Vagina (tissue), 2 donors: ENCODE measurements at regions not wholly inside any gene's neighbourhood (a gene's known extent, or its start where the extent isn't known, plus 50 kb on each side); places are given as distances from the start of the nearest gene placed in this dataset.

Source experiments
- DNase-seq, 2 donors: peaks; one replicate each; pipeline ENCODE4 v3.0.0-alpha.2; 2017; ENCODE audit errors: extremely low spot score in 2 of 2
- H3K27ac ChIP-seq: fragments of 200-600 bp; sonication (generic); one replicate; pipeline ENCODE4 v1.5.1; 2019
- H3K27me3 ChIP-seq: fragments of 200-600 bp; sonication (generic); one replicate; pipeline ENCODE4 v1.5.1; 2019
- H3K36me3 ChIP-seq, 2 donors: fragments of 200-600 bp; sonication (generic); one replicate each; pipeline ENCODE4 v1.5.1; 2017 to 2019
- H3K4me1 ChIP-seq: fragments of 200-600 bp; sonication (generic); one replicate; pipeline ENCODE4 v1.5.1; 2019
- H3K4me3 ChIP-seq, 2 donors: fragments of 200-600 bp; sonication (generic); 1 replicate in 1 of 2; 2 replicates in 1 of 2; pipeline ENCODE4 v1.5.1; 2016 to 2019
- H3K9me3 ChIP-seq: fragments of 200-600 bp; sonication (generic); one replicate; pipeline ENCODE4 v1.5.1; 2019
- CTCF ChIP-seq, 3 experiments: fragments of 450-650 bp in 2 of 3; fragments of 200-600 bp in 1 of 3; sonication (generic) in 1 of 3; IDR thresholded peaks; one replicate each; pipeline ENCODE4 v1.5.1; 2017 to 2019; ENCODE audit warnings: antibody characterized with exemption in 3 of 3, mild to moderate bottlenecking in 2 of 3, moderate library complexity in 2 of 3
- POLR2A ChIP-seq, 2 donors: fragments of 450-650 bp; IDR thresholded peaks; one replicate each; pipeline ENCODE4 v1.6.1; 2017; ENCODE audit warnings: antibody characterized with exemption in 2 of 2, mild to moderate bottlenecking in 2 of 2, moderate library complexity in 2 of 2
- POLR2AphosphoS5 ChIP-seq, 2 donors: sonication (generic); formaldehyde crosslinking; IDR thresholded peaks; one replicate each; pipeline ENCODE4 v1.9.0; 2017; ENCODE audit warnings: antibody characterized with exemption in 2 of 2, mild to moderate bottlenecking in 2 of 2, low read depth in 1 of 2; ENCODE audit not compliant: insufficient read depth in 1 of 2
- intact Hi-C: fragments of 100-400 bp; cut with DNase I; formaldehyde crosslinking; loops from one replicate; pipeline ENCODE4 v1.15.1; 2023

- Histone ChIP-seq H3K4me3 (no peak overlapping the region), H3K9me3 (no peaks in the 10 kb centered on the region), H3K27ac (no peak overlapping the region), H3K4me1 (no peaks in the 10 kb centered on the region), H3K36me3 (no peaks in the 10 kb centered on the region), H3K27me3 (no peaks in the 10 kb centered on the region)
- intact Hi-C loops: no loop called here
- no peak for DNase-seq
- TF ChIP-seq CTCF (IDR thresholded peaks at IDR 0.05) (no peak), POLR2AphosphoS5 (IDR thresholded peaks at IDR 0.05; ENCODE audit: insufficient read depth in 1 of 2, low read depth in 1 of 2) (no peak), POLR2A (IDR thresholded peaks at IDR 0.05) (no peak)
Observed at GRCh38 chr11:36868380-36868779, 270.3 kb upstream of the RAG2 start.

- Histone ChIP-seq H3K27ac (no peak overlapping the region), H3K27me3 (no peaks in the 10 kb centered on the region), H3K4me3 (no peak overlapping the region), H3K9me3 (no peaks in the 10 kb centered on the region), H3K36me3 (no peaks in the 10 kb centered on the region), H3K4me1 (no peaks in the 10 kb centered on the region)
- TF ChIP-seq POLR2A (IDR thresholded peaks at IDR 0.05): no peak
- no peak for TF ChIP-seq CTCF (IDR thresholded peaks at IDR 0.05)
- TF ChIP-seq POLR2AphosphoS5 (IDR thresholded peaks at IDR 0.05; ENCODE audit: insufficient read depth in 1 of 2, low read depth in 1 of 2): no peak
- DNase-seq: no peak
- intact Hi-C loops: no loop called here
Observed at GRCh38 chr11:36865846-36866245, 267.8 kb upstream of the RAG2 start.

GRCh38 chr11:36854875-36855274, 256.8 kb upstream of the RAG2 start:
- no peak for DNase-seq

GRCh38 chr11:36848660-36849059, 250.6 kb upstream of the RAG2 start:
- TF ChIP-seq CTCF (IDR thresholded peaks at IDR 0.05): no peak
- no peak for TF ChIP-seq POLR2AphosphoS5 (IDR thresholded peaks at IDR 0.05; ENCODE audit: insufficient read depth in 1 of 2, low read depth in 1 of 2)
- TF ChIP-seq POLR2A (IDR thresholded peaks at IDR 0.05): no peak
- H3K27me3 ChIP-seq: no peaks in the 10 kb centered on the region
- H3K36me3 ChIP-seq: no peaks in the 10 kb centered on the region
- no peaks in the 10 kb centered on the region for H3K4me1 ChIP-seq
- no peak for DNase-seq
- intact Hi-C loops: no loop called here
- H3K4me3 ChIP-seq: no peak overlapping the region
- no peak overlapping the region for H3K27ac ChIP-seq
- H3K9me3 ChIP-seq: no peaks in the 10 kb centered on the region

More at GRCh38 chr11:36854875-36855274, 256.8 kb upstream of the RAG2 start:
- intact Hi-C loops: no loop called here
- H3K27me3 ChIP-seq: no peaks in the 10 kb centered on the region
- no peaks in the 10 kb centered on the region for H3K4me1 ChIP-seq
- no peak overlapping the region for H3K4me3 ChIP-seq
- no peaks in the 10 kb centered on the region for H3K9me3 ChIP-seq
- no peak for TF ChIP-seq POLR2AphosphoS5 (IDR thresholded peaks at IDR 0.05; ENCODE audit: insufficient read depth in 1 of 2, low read depth in 1 of 2)
- no peak for TF ChIP-seq CTCF (IDR thresholded peaks at IDR 0.05)
- no peak for TF ChIP-seq POLR2A (IDR thresholded peaks at IDR 0.05)
- H3K36me3 ChIP-seq: no peaks in the 10 kb centered on the region
- no peak overlapping the region for H3K27ac ChIP-seq

- TF ChIP-seq POLR2A (IDR thresholded peaks at IDR 0.05) (no peak), CTCF (IDR thresholded peaks at IDR 0.05) (no peak), POLR2AphosphoS5 (IDR thresholded peaks at IDR 0.05; ENCODE audit: insufficient read depth in 1 of 2, low read depth in 1 of 2) (no peak)
- no peak for DNase-seq
- intact Hi-C loops: no loop called here
- no peaks in the 10 kb centered on the region for H3K36me3 ChIP-seq
- no peak overlapping the region for H3K27ac ChIP-seq
- H3K27me3 ChIP-seq: no peaks in the 10 kb centered on the region
- H3K4me3 ChIP-seq: no peak overlapping the region
- H3K9me3 ChIP-seq: no peaks in the 10 kb centered on the region
- H3K4me1 ChIP-seq: no peaks in the 10 kb centered on the region
Observed at GRCh38 chr11:36840378-36840777, 242.3 kb upstream of the RAG2 start.
